SIG-M5 (cell line): ENCODE measurements at regions not wholly inside any gene's neighbourhood (a gene's known extent, or its start where the extent isn't known, plus 50 kb on each side); places are given as distances from the start of the nearest gene placed in this dataset.

ENCODE experiments used
- DNase-seq: peaks from one replicate; lab custom pipeline; 2025; lab: John Stamatoyannopoulos, UW

DNA sequence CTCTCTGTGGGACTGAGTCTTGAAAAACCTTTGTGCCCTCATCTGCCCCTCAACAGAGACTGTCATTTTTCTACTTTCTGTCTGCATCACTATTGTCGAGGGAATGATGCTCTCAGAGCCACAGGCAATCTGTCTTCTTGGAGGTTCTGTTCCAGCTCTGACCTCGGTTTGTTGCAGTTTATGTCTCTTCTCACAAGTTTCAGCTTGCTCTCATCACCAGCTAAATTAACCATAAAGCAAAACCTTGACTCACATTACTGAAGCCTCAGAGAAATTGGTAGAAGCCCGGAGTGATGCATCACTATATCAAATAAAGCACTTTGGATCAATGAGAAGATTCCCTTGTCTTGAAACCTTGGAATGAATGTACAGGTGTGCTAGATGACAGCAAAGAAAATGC lies 60.6 kb upstream of the BLID start:
- no peak for DNase-seq

DNA sequence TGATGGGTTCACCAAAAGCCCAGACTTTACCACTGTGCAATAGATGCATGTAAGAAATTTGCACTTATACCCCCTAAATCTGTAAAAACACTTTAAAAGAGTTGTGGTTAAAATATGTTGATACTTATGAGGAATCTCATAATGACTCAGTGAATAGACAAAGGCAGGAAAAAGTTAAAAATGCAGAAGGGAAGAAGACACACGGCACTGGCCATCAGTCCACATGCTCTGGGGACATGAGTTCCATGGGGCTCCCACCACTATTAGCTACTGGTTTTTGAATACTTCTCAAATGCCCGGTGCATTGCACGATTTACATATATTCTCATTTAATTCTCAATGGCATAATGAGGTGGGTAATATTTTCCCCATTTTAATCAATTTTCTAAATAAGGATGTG lies 59.3 kb upstream of the BLID start:
- DNase-seq, result no peak

DNA sequence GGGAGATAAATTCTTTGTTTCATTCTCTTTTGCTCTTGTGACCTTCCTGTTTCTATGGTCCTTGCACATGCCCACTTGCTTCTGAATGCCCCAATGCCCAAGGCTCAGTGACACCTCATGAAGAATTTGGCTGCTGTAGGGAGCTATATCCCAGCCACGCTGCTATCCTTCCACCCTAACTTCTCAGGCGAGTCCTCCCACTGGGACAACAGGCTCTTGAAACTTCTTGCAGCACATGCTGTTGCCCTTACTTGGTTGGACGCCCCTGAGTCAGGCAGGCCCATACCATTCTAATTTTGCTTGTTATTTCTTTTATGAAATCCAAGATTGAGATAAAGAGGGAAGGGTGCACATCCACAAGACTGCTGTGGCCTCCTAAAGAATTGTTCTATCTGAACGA lies 57.6 kb upstream of the BLID start:
- no peak for DNase-seq

DNA sequence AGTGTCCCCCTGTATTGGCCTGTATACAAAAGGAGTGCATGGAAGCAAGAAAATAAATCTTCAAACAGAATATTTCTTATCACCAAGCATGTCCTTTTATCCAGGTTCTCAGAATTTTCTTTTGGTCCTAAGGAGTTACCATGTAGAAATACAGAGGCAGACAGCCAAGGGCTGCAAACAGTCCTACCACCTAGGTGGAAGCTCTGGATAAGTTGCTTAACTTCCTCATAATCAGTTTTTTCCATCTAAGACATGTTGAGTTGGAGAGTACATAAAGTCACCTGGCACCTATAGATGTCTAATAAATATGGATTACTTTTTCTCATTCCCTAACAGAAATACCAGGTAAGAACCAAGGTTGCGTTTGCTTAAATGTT lies 57.0 kb upstream of the BLID start:
- DNase-seq, result no peak

DNA sequence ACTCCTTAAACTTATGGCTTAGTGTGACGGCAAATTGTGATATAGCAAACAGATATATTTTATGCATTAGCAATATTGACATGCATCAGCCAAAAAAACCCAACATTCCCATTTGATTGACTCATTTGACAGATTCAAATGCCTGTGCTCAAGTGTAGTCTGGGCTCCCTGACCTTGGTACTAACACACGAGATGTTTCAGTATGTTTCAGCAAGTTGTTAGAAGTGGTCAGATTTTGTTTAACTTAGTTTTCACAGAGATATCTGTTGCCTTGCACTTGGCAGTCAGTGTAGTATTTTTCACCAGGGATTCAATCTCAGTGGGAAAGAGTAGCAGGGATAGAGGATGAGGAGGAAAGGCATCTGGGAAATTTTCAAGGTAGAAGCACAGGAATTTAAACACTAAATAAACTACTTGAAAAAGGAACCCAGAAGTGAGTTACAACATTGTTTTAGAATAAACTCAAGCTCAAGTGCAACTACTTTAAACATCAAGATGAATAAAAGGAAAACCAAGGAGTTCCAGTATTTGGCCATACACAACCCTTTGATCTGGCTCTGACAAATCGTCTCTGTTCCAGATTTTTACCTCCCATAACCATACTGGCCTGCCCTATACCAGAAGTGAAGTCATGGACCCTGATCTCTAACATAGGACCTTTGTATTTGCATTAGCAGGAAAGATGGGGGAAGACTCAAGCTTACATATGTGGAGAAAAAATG lies 56.5 kb upstream of the BLID start:
- DNase-seq, result no peak

DNA sequence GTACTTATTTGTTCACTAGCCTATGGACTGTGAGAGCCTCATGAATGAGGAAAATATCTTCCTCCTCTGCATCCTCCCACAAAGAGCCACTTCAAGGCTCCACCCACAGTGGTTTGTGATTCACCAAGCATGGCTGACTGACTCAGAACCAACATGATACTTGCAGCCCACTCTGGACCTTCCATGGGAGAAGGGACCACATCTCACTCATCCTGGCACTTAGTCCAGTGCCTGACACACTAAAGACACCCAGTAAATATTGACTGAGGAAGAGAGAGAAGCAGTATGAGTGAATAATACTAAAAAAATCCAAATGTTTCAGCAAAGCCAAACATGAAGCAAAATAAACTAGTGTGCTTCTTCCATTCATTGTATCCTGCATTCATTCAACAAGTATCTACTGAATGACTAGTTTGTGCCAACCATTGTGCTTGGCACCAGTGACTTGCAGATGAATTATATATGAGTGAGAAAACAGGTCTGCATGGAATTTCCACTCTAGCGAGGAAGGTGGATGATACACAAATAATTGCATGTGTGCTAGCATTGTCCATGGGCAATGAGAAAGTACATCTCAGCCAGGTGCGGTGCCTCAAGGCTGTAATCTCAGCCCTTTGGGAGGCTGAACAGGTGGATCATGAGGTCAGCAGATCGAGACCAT lies 54.9 kb upstream of the BLID start:
- no peak for DNase-seq

DNA sequence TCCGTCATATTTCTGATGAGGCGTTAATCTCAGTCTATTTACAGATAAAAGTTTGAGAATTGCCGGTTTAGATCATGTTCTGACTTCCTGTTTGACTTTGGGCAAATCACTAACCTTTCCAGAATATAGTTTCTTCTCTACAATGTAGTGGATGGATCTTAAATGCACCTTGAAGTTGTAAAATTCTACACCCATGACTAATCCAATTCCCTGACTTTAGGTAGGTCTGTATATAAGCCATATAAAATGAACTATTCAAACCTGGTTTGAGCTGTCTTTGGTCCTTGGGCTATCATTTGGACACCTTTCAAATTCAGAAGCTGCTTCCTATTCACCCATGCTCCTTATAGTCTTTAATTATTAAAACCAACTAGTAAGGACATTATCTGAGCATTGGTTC lies 52.2 kb upstream of the BLID start:
- no peak for DNase-seq

DNA sequence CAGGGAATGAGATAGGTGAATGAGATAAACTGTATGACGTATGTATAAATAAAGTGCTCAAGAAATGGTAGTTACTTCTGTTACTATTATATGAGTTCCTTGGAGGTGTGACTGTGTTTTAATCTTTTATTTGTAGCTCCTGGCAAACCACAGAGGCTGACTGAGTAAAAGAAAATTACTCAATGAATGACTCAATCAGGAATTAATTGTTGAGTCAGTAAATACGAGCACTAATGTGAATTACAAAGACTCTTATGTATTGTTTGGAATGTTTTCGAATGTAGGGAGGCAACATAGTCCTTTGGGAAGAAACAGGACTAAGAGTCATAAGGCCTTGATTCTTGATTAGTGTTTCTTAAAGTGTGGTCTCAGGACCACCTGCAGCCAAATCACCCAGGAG lies 51.1 kb upstream of the BLID start:
- DNase-seq, result no peak

DNA sequence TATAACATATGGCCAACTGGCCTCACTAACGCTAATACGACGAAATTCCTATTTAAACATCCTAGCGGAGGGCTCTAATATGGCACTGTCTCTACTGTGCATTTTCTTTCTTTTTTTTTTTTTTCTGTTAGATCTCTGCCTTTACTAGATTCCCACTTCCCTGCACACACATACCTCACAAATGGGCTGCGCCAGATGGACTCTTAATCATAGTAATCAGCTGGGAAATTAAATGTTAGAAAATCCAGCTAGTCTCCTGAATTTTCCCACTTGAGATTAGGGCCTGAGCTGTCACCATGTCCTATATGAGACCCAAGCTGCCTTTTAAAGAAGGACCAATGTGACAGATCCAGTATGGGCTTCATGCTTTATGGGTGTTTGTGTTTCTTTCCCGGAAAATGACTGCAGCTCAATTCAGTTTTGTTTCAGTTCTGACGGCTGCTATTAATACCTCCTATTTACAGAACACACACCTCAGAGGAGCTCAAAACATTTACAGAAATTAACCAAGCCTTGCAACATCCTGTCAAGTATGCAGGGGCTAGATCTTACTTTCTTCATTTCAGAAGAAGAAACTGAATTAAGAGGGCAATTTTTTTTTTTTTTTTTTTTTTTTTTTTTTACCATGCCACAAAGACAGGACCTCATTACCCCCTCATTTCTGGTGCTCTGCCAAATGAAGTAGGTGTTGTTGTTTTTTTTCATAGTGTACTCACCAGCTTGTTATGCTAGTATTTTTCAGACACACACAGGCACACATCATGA lies 49.8 kb upstream of the BLID start:
- no peak for DNase-seq
